ENCODE measurements at regions not wholly inside any gene's neighbourhood (a gene's known extent, or its start where the extent isn't known, plus 50 kb on each side); places are given as distances from the start of the nearest gene placed in this dataset.

- peak overlapping the region; percentile 13 for H3K4me3 ChIP-seq (ENCODE audit: low read depth, low read length)
Measured at GRCh38 chr12:38138225-38139221, 178.1 kb upstream of the ALG10B start.

DNA sequence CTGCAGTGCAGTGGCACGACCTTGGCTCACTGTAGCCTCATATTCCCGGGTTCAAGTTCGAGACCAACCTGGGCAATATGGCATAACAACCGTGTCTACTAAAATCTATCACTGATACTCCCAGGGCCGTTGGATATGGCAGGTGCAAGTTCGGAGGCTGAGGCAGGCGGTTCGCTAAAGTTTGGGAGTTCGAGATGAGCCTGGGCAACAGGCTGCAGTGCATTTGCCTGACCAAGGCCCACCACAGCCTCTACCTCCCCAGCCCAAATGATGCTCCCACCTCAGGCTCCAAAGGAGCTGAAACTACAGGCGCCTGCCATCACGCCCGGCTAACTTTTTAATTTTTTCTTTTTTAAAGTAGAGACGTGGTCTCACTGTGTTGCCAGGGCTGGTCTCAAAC lies 177.1 kb upstream of the ALG10B start:
- no peak overlapping the region for H3K4me3 ChIP-seq (ENCODE audit: low read depth, low read length)

- no peak overlapping the region for H3K4me3 ChIP-seq (ENCODE audit: low read depth, low read length)
Measured at GRCh38 chr12:38141239-38141638, 175.3 kb upstream of the ALG10B start.

DNA sequence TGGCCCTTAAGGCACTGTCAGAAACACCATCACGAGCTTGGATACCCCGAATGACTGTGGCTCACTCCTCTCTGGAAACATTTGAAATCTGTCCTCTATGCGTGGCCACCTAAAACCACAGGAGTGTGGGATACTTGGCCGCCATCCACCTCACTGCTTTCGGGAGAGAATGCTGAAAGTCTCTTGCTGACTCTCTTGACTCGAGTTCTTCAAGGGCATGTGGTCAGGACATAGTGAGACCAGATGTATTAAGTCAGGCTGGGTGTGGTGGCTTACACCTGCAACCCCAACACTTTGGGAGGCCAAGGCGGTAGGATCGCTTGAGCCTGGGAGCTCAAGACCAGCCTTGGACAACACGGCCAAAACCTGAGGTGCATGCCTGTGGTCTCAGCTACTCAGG lies 174.7 kb upstream of the ALG10B start:
- no peak overlapping the region for H3K4me3 ChIP-seq (ENCODE audit: low read depth, low read length)

DNA sequence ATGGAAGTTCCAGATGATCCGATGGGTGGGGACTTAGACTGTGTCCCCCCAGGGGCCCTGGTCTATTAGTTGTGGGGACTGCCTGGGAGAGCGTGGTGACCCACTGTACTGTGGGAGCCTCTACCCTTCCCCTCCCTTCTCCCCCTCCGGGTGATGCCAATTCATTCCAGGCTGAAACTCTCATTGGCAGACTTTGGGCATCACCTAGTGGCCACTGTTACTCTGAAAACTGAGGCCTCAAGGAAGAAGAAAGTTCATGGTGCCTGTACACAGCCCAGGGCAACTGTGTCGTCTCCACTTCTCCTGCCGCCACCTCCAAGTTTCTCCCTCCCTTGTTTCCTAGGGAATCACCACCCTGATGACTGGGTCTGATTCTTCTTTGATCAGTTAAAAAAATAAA lies 173.6 kb upstream of the ALG10B start:
- no peak overlapping the region for H3K4me3 ChIP-seq (ENCODE audit: low read depth, low read length)

GRCh38 chr12:38144049-38144448 lies 172.5 kb upstream of the ALG10B start:
- H3K4me3 ChIP-seq (ENCODE audit: low read depth, low read length) = no peak overlapping the region

DNA sequence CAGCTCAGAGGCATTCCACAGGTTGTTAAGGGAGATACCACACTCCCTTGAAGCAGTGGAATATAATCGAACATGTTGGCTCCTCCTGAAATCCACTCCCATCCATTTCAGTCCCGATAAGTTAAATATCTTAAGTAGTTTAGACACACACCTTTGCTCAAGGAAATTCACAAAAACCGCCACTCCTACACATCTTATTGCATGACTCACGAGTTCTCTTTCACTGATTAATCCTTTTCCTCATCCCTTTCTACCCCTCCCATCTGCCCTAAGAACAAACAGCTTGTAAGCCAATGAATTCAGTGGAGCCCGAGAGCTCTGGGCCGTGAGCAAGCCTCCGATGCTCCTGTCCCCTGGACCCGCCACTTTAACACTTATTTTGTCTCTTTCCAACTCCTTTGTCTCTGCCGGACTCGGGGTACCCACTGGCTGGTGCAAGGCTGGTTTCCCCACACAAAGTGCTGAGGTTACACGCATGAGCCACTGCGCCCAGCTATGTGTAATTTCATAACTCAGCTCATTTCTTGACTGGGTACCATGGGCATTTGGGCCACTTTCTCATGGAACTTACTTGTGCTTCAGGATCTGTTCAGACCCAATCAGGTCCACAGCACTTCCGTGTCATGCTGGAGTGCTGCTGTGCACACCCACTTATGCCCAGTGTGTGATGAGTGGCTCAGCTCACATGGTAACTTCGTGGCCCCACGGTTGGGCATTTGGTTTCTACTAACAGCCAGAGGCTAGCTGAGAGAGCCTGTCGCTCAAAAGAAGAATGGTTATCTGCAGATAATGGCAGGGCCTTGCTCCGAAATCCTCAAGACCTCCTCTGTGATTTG lies 171.8 kb upstream of the ALG10B start:
- no peak overlapping the region for H3K4me3 ChIP-seq (ENCODE audit: low read depth, low read length)

DNA sequence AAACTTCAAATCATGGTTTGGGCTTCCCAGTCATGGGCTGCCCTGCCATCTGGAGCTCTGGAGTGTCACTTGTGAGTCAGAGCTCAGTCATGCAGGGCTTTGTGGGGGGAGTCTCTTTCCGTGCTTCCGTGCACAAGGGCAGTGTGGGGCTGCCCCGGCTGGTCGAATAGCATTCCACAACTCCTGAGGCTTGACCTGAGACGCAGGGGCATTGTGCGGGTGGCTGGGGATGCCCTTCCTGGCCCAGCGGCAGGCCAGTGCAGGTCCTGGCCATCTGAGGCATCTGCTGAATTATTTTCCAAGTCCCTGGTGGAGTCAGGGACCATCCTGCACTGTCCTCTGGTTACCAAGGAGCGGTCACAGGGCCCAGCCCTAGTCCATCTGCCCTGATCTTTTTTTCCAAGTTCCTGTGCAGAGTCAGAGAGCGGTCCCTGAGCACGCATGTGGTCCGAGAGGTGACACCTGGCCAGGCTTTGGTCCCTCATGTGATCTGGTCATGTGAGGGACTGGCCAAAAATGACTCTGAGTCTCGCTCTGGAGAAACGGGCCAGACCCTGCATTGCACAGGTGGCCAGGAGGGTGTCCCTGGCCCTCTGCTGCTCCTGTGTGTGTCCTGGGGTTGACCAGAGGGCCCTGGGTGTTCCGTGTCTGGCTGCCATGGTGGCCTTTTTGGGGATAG lies 167.0 kb upstream of the ALG10B start:
- H3K4me3 ChIP-seq (ENCODE audit: low read depth, low read length) = no peak overlapping the region

GRCh38 chr12:38151991-38152700 lies 164.4 kb upstream of the ALG10B start:
- no peak overlapping the region for H3K4me3 ChIP-seq (ENCODE audit: low read depth, low read length)

- H3K4me3 ChIP-seq (ENCODE audit: low read depth, low read length) = no peak overlapping the region
Measured at GRCh38 chr12:38152816-38153736, 163.5 kb upstream of the ALG10B start.

DNA sequence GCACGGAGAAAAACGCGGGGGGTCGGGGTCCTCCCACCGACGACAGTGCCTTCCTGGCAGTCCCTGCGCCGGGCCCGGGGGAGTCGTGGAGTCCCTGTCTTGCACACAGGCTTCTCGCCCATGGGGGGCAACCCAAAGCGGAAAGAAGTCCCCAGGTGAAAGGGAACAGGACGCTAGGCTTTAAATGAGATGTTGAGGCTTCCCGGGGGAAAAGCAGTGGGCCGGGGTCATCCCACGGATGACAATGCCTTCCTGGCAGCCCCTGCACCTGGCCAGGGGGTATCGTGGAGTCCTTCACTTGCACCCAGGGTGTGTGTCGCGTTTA lies 162.9 kb upstream of the ALG10B start:
- H3K4me3 ChIP-seq (ENCODE audit: low read depth, low read length) = no peak overlapping the region

- H3K4me3 ChIP-seq (ENCODE audit: low read depth, low read length) = no peak overlapping the region
Measured at GRCh38 chr12:38154096-38155019, 162.2 kb upstream of the ALG10B start.

- H3K4me3 ChIP-seq (ENCODE audit: low read depth, low read length) = no peak overlapping the region
Measured at GRCh38 chr12:38155020-38155395, 161.6 kb upstream of the ALG10B start.

DNA sequence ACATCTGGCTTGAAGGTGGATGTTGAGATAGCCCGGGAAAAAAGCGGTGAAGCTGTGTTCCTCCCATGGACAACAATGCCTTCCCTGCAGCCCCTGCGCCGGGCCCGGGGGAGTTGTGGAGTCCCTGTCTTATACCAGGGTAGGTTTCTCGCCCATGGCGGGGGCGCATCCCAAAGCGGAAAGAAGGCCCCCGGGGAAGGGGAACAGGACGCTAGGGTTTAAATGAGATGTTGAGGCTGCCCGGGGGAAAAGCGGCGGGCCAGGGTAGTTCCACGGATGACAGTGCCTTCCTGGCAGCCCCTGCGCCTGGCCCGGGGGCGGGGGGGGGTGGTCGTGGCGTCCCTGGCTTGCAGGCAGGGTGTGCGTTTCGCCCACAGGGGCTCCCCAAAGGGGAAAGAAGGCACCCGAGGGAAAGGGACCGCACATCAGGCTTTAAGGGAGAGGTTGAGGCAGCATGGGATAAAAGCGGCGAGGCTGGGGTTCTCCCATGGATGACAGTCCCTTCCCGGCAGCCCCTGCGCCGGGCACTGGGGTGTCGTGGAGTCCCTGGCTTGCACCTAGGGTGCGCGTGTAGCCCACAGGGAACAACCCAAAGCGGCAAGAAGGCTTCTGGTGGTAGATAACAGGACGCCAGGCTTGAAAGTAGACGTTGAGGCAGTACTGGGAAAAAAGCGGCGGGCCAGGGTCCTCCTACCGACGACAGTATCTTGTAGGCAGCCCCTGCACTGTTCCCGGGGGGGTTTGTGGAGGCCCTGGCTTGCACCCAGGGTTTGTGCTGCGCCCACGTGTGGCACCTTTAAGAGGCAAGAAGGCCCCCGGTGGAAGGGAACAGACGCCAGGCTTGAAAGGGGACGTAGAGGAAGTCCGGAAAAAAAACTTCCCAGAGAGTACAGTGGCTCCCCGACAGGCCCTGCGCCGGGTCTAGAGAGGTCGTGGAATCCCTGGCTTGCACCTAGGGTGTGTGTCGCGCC lies 160.8 kb upstream of the ALG10B start:
- H3K4me3 ChIP-seq (ENCODE audit: low read depth, low read length) = no peak overlapping the region

DNA sequence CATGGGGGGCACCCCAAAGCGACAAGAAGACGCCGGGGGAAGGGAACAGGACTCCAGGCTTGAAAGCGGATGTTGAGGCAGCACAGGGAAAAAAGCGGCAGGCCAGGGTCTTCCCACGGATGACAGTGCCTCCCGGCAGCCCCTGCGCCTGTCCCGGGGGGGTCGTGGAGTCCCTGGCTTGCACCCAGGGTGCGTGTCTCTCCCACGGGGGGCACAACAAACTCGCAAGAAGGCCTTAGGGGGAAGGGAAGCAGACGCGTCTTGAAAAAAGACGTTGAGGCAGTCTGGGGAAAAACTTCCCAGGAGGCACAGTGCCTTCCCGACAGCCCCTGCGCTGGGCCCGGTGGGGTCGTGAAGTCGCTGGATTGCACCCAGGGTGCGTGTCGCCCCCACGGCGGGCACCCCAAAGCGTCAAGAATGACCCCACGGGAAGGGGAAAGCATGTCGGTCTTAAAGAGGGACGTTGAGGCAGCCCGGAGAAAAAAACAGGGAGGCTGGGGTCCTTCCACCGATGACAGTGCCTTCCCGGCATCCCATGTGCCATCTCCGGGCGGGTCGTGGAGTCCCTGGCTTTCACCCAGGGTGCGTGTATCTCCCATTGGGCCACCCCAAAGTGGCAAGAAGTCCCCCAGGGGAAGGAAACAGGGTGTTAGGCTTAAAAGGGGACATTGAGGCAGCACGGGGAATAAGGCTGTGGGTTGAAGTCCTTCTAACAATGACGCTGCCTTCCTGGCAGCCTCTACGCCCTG lies 159.9 kb upstream of the ALG10B start:
- H3K4me3 ChIP-seq (ENCODE audit: low read depth, low read length) = no peak overlapping the region

DNA sequence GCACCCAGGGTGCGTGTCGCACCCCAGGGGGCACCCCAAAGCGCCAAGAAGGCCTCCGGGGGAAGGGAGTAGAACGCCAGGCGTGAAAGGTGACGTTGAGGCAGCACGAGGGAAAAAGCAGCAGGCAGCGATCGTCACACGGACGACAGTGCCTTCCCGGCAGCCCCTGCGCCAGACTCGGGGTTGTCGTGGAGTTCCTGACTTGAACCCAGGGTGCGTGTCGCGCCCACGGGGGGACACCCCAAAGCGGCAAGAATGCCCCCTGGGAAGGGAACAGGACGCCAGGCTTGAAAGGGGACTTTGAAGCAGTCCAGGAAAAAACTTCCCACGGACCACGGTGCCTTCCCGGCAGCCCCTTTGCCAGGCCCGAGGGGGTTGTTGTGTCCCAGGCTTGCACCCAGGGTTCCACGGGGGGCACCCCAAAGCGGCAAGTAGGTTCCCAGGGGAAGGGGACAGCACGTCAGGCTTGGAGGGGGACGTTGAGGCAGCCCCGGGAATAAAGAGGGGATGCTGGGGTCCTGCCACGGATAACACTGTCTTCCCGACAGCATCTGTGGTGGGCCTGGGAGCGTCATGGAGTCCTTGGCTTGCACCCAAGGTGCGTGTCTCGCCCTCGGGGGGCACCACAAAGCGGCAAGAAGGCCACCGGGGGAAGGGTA lies 159.2 kb upstream of the ALG10B start:
- H3K4me3 ChIP-seq (ENCODE audit: low read depth, low read length) = no peak overlapping the region
